ENCODE measurements at regions not wholly inside any gene's neighbourhood (a gene's known extent, or its start where the extent isn't known, plus 50 kb on each side); places are given as distances from the start of the nearest gene placed in this dataset.

DNA sequence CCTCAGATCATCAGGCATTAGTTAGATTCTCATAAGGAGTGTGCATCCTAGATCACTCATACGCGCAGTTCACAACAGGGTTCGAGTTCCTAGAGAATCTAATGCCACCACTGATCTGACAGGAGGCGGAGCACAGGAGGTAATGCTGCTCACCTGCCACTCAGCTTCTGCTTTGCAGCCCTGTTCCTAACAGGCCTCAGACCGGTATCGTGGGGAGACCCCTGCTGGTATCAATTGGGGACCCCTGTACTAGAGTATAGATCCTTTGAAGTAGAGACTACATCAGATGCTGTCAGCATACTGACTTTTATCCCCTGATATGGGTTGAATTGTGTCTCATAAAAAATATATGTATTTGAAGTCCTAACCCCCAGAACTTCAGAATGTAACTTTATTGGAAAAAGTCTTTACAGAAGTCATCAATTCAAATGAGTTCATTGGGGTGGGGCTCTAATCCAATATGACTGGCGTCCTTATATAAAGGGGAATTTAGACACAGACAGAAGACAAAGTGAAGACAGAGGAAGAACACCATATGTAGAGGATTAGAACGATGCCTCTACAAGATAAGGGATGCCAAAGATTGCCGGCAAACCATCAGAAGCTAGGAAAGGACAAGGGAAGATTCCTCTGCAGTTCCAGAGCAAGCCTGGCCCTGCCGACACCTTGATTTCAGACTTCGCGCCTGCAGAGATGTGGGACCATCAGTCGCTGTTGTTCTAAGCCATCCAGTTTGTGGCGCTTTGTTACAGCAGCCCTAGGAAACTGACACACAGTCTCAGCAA lies 104.4 kb upstream of the BTBD3 start:
- DNase-seq = no peak

DNA sequence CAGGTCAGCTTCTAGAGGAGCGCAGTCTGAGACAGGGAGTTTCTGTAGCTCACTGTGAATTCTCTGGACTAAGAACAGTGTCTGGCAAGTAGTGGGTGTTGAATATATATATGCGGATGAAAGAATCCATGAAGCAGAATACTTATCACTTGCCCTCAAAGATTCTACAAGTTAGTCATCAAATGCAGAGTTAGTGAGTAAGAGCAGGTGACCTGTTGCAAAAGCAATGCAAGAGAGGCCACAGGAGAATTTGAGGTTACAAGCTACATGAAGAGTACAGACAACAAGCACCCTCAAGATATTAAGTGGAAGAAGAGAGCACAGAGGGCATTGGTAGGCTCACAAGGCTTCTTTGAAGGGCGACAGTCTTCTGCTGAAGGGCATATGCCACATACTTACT lies 103.4 kb upstream of the BTBD3 start:
- DNase-seq = no peak

DNA sequence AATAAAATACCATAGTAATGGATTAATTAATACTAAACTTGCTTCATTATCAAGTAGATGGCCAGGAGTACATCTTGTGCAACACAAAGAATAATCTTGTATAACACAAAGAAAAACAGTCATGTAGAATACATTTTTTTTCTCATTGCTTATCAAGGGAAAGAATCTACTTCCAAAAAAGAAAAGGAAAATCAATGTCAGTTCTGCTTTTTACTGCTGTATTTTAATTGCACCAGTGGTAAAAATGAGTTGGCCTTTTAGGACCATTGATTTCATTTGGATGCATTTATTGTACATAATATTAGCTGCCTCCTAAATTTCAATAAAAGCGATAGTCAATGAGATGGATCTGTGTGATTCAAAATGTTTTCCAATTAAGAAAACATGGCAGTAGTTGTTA lies 96.9 kb upstream of the BTBD3 start:
- DNase-seq = no peak

DNA sequence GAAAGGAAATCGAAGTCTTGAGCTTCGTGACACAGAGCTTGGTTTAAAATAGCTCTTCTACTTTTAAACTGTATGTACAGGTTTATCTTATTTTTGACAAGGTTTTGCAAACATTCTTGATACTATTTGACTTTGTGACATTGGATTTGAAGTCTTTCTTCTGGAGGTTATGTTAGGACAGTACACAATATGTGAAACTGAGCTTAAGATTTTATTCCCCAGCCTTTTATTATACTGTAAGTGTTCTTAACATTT lies 95.2 kb upstream of the BTBD3 start:
- no peak for DNase-seq

DNA sequence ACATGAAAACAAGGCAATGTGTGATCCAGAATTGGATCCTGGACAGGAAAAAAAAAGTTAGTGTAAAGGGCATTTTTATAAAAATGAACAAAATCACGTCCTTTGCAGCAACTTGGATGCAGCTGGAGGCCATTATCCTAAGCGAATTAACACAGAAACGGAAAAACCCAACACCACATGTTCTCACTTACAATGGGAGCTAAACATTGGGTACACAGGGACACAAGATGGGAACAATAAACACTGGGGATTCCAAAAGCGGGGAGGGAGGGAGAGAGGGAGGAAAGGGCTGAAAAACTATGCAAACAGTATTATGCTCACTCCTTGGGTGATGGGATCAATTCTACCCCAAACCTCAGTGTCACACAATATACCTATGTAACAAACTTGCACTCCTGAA lies 91.4 kb upstream of the BTBD3 start:
- DNase-seq = no peak

DNA sequence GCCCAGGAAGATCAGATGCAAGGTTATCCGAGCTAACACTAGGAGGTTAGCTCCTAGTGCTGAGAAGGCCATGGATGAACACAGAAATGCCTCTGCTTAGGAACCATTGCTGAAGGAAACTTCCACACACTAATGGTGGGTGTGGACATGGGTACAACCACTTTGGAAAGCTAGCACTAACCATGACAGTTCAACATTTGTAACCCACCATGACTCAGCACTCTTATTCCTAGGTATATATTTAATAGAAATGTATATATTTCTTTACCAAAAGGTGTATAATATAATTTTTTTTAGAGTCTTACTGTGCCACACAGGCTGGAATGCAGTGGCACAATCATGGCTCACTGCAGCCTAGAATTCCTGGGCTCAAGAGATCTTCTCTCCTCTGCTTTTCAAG lies 85.3 kb upstream of the BTBD3 start:
- DNase-seq = no peak

DNA sequence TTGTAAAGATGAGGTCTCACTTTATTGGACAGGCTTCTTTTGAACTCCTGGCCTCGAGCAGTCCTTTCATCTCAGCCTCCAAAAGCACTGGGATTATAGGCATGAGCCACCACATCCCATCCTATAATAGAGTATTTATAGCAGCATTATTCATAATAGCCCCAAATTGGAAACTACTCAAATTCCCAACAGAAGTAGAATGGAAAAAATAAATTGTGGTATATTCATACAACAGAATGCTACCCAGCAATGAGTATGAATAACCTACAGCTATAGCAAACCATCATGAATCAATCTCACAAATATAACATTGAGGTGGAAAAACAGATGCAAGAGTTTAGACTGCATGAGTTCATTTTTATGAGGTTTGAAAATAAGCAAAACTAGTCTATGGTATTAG lies 84.8 kb upstream of the BTBD3 start:
- DNase-seq = no peak

DNA sequence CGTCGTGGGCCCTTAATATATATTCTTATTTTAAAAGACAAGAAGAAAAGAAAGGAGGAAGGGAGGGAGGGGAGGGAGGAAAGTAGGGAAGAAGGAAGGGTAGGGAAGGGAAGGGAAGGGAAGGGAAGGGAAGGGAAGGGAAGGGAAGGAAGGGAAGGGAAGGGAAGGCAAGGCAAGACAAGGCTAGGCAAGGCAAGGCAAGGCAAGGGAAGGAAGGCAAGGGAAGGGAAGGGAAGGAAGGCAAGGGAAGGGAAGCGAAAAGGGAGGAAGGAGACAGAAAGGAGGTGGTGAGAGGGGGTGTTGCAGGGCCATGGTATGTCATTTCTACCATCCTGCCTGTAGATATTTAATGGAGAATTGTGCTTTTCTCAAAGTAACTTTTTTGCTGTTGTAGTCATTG lies 83.9 kb upstream of the BTBD3 start:
- no peak for DNase-seq

DNA sequence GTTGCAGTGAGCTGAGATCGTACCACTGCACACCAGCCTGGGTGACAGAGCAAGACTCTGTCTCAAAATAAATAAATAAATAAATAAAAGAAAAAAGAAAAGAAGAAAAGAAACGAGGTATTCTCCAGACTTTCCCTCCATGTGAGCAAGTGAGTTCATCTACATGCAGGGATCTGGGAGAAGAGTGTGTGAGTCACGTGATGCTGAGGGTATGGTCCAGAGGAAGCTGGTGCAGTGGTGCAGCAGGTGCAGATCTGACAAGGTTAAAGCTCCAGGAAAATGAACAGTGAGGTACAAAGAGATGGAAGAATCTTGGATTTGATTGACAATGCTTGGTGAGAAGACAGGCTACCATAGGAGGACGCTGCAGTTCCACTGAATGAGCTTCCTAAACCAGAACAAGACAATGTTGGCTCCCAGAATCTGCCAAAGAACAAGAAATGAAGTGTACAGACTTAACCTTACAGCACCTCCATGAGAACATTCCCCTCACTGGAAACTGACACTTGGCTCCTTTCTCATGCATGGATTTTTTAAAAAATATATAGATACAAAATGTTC lies 79.5 kb upstream of the BTBD3 start:
- no peak for DNase-seq

DNA sequence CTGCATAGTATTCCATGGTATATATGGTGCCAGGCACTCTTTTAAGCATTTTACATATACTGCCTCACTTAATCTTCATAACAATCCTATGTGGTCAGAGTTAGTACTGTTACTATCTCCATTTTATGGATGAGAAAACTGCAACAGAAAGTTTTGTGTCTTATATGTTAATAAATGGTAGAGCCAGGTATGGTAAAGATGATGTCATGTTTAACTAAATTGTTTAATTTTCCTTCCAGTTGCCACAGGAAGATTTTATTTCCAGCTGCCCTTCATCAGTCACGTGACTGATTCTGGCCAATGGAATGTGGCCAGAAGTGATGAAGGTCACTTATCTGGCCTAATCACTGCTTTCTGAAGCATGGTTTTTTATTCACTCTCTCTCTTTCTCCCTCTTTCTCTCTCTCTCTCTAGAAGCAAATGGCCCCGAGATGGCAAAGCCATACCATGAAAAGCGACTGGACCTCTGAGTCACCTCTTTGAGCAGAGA lies 75.7 kb upstream of the BTBD3 start:
- DNase-seq = no peak

DNA sequence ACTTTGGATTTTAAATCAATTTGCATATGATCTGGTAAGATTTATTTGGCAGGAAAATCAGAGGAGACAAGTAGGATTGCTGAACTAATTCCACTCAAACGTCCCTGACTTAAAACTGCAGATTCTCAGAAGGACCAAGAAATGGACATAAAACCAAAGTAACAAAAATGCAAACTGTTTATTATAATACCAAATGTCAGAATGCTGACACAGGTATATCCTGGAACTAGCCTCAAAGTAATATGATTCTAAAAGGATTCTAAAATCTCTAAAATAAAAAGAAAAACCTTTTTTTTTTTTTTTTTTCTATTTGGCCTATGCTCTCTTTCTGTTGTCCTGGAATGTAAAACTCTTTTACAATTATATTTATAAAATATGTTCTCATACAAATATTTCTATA lies 74.4 kb upstream of the BTBD3 start:
- DNase-seq = no peak

DNA sequence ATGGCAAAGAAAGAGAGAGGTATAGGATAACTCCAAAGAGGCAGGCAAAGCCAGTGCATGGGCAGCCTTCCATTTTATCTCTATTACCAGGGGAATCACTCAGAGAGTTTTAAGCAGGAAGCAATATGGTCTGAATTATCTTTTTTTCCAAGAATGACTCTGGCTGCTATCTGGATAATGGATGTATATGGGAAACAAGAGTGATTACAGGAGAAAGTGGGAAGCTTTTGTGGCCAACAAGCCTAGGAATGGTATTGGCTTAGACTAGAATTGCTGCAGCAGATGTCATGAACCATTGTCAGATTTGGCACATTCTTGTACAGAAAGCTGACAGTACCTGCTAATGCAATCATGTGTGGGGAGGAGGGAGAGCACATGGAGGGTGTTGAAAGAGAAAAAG lies 73.0 kb upstream of the BTBD3 start:
- peak; percentile 38 for DNase-seq

DNA sequence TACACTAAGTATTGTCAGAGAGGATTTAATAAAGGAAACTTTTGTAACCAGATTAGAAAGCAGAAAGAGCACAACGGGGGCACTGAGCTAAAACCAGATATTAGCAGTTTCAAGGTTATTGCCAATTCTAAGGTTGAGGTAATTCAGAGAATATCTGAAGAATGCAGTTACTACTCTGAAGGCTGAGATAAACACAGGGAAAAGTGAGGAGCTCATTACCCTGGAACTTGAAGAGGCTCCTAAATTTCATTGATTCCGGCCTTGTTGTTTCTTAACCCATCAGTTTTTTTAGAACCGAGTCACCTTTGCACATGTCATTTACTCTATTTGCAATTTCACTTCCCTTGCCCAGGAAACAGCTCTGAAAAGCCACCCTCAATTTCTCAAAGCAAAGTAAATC lies 72.4 kb upstream of the BTBD3 start:
- DNase-seq = no peak

DNA sequence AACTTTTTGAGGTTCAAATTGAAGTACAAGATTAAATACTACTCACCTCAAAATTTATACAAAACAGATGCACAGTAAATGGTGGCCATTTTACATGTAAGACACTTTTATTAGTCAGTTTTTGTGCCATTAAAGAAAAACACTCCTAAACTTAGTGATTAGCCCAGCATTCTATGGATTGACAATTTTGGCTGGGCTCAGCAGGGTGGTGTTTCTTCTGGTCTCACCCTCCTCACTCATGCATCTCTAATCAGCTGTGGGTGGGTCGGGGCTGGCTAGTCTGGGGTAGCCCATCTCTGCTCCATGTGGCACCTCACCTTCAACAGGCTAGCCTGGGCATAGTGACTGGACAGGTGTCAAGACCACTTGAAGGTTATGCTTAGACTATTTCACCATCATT lies 71.6 kb upstream of the BTBD3 start:
- no peak for DNase-seq

DNA sequence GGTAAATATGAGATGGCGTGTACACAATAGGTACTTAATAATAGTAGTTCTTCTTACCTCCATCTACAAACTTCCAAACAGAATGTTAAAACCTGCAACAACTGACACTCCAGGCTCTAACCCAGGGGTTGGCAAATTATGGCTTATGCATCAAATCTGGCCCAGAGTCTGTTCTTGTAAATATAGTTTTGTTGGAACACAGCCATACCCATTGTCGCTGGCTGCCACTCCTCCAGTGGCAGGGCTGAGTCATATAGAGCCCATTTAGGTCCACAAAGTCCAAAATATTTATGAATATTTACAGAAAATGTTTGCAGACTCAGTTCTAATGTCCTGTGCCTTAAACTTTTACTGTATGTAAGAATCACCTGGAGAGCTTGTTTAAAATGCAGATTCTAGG lies 69.9 kb upstream of the BTBD3 start:
- no peak for DNase-seq

DNA sequence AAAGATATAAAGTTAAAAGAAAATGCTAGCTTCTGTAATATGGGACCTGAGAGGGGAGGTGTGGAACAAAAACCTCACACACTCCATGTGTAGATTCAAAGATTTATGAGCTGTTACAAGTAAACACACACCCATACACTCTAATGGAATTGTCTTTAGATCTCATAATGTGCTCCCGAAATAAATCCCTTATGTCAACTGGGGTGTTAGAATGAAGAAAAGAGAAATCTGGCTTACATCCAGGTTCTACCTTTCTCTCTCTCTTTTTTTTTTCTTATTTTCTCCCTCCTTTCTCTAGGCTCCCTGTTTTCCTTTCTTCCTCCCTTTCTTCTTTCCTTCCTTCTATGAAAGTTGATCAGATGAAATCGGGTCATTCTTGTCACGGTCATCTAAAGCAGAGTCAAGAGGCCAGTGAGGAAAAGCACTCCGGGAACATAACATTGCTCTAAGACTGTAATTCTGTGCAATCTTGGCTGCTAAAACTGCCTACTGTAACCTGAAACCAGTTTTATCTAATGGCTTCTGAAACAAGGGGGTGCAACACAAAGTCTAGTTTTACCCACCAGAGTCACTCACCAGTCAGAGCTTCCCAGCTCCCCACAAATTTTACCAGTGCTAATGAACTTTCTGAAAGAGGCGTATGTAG lies 68.3 kb upstream of the BTBD3 start:
- DNase-seq = no peak

DNA sequence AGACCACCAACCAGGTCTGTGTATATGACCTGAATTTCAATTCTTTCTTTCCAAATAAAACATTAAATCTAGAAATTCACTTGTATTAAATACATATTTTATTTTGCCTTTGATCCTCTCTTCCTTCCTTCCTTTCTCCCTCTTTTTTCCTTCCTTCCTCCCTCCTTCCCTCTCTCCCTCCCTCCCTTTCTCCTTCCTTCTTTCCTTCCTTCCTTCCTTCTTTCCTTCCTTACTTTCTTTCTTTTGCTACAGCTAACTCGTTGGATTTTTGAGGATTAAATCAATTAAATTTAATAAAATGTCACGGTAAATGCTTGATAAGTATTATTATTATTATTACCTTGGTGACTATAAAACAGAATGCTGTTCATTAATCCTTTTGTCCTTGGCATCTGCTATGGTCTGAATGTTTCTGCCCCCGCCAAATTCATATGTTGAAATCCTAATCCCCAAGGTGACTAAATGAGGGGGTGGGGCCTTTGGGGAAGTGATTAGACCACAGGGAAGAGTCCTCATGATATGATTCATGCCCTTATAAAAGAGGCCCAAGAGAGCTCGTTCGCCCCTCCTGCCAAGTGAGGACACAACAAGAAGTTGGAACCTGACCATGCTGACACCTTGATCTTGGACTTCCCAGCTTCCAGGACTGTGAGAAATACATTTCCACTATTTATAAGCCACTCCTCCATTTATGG lies 67.6 kb upstream of the BTBD3 start:
- DNase-seq = no peak

DNA sequence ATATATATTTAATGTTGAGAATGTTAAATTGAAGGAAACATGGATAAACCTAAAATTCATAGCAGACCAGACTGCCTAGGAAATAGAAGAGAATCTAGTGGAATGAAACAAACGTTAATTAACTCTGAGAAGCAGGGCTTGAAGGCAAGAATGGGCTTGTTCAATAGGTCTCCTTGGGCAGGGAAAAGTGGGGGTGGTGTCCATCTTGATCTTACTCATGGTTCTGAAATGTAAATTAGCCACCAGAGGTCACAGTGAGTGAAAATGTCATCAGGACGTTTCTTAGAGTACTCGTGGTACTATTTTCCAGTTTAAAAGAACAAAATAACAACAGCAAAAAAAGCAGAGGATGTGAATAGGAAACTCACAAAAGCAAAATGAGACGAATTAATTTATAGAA lies 66.8 kb upstream of the BTBD3 start:
- DNase-seq = no peak

DNA sequence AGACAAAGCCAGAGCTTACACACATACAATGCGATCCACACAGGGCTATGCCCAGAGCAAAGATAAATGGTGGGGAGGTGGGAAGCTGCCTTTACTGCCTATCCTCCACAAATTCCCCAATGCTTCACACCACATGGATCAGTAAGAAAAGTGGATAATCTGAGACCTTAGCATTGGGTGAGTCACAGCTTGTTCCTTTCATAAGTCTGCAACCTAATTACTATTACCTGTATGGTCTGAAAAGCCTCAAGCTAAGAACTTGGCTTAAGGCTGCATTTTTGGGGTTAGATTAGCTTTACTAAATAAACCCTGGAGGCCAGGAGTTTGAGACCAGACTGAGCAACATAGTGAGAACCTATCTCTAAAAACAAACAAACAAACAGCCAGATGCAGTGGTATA lies 66.0 kb upstream of the BTBD3 start:
- no peak for DNase-seq

DNA sequence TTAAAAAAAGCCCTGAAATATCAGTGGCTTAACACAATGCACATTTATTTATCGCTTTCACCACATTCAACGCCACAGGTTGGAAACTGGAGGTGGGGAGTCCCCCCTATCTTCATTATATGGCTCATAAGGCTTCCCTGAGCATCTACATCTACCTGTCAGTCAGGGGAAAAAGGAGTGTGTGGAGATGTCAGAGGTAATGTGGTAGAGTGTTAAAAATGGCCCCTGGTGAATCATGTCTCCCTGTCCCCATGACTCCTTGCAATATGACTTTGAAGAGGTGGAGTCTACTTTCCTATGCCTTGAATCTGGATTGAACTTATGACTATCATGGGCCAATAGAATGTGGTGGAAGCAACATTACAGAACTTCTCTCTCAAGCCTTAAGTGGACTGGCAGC lies 65.5 kb upstream of the BTBD3 start:
- DNase-seq = no peak

DNA sequence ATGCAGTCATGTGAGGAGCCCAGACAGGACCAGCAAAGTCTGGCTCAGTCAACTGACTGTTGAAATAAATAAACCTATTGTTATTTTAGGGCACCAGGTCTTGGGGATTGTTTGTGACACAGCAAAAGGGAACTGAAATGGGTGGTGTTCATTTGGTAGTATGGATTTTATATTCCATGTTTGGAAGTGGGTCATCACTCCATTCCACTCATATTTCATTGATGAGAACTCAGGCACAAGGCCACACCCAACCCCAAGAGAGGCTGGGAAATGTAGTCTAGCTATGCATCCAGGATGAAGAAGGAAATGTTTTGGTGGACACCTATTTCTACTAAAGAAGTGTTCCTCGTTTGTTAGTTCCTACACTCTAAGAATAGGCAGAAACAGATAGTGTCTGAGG lies 64.9 kb upstream of the BTBD3 start:
- no peak for DNase-seq

DNA sequence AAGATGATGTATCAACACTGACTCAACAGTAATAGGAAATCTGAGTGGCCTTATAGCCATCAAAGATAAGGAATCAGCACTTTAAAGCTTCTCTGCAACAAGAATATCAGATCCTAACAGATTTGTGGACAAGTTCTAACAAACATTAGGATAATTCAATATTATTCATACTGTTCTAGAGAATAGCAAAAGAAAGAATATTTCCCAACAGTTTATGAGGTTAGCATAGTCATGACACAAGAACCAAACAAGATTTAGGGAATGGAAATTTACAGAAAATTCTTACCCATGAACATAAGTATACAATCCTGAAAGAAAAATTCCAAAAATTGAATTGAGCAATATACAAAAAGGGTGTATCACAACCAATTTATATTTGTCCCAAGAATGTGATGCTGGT lies 64.3 kb upstream of the BTBD3 start:
- no peak for DNase-seq

DNA sequence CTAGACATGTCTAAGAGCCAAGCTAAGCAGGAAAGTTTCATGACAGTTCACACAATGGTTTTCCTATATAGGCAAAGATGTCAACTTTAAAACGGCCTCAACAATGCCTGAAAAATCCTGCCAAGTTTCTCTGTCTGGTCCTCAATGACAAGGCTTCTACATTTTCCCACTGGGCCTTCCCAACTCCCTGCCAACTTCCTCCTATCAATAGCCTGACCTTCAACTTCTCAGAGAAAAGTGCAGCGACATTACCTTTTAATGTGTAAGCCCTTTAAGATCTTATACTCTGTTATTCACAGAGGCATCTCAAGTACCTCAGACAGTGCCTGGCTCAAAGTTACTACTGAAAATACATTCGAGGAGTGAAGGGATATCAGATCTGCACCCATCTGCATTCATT lies 56.2 kb upstream of the BTBD3 start:
- no peak for DNase-seq

DNA sequence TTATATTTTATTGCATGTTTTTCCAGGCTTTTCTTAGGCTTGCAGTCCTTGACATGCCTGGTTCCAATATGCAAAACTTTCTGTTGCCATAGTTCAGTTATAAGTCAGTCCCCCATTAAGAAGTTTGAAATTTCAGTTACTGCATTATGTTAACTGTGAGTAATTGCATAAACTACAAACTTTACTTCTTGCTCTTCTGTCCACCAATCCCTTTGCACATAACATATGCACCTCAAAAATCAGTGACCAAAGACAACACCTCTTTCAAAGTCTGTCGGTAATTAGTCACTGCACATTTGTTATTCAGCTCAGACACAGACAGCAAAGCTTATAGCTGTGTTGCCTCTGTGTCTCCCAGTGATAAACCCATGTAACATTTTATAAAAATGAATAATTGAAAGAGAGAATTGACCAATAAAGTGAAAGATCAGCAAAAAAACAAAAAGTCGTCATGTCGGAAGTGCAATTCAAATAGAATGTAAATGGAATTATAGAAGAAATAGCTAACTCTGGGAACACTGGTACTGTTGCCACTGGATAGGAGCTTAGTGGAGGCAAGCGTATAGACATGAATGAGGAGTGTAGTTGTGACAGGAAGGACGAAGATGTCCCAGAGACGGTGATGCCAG lies 50.3 kb upstream of the BTBD3 start:
- DNase-seq = no peak

Measured in left hindlimb (tissue), 1 donor.